ENCODE measurements at regions not wholly inside any gene's neighbourhood (a gene's known extent, or its start where the extent isn't known, plus 50 kb on each side); places are given as distances from the start of the nearest gene placed in this dataset.

DNA sequence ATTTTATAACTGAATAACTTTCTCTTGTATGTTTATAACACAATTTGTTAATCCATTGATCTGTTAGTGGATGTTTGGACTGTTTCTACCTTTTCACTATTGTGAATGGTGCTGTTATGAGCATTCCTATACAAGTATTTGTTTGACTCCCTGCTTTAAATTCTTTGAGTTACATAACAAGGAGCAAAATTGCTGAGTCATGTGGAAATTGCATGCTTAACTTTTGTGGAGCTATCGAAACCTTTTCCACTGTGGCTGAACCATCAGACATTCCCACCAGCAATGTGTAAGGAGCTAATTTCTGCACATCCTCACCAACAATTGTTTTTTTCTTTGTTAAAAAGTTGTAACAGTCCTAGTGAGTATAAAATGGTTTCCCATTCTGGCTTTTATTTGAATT lies 415.5 kb downstream of the CBLN2 start:
- no peak overlapping the region for H3K4me3 ChIP-seq (ENCODE audit: low read length in 2 of 2)
- Mint-ChIP-seq H3K36me3 (no peaks in the 10 kb centered on the region), H3K27ac (no peak overlapping the region), H3K9me3 (peaks cover 0 to 8% (median 3%) of the 10 kb centered on the region in 8 donors), H3K4me1 (no peaks in the 10 kb centered on the region), H3K27me3 (no peaks in the 10 kb centered on the region), H3K4me3 (no peak overlapping the region)
- H3K27me3 ChIP-seq (ENCODE audit: insufficient read depth, low read length): no peaks in the 10 kb centered on the region
- DNase-seq: no peak
- ChIA-PET CTCF (ENCODE audit: partially characterized antibody) (no interaction called here), POLR2A (ENCODE audit: partially characterized antibody) (no interaction called here)
- H3K9me3 ChIP-seq (ENCODE audit: control insufficient read depth in 1 of 2, low read length in 2 of 2): no peaks in the 10 kb centered on the region
- intact Hi-C loops (cut with micrococcal nuclease): no loop called here
- H3K27ac ChIP-seq (ENCODE audit: low read depth, low read length): no peak overlapping the region
- no peaks in the 10 kb centered on the region for H3K36me3 ChIP-seq (ENCODE audit: insufficient read depth, low read length)
- no peaks in the 10 kb centered on the region for H3K4me1 ChIP-seq (ENCODE audit: insufficient read depth, low read length)

DNA sequence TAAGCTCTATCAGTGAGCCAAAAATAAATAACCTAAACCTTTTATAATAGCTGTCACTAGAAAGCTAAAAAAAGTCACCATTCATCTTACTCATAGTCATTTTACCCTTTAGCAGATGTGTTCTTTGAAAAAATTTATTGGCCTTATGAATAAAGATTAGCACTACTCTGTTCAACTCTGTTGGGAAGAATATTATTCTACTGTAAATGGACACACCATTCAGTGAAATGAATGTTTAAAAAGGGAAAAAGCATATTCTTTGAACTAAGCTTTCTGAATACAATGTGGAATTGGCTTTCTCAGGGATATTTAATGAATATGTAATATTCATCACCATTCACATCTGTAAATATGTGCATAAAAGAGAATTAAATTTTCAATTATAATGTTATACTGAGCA lies 422.0 kb downstream of the CBLN2 start:
- Mint-ChIP-seq H3K4me1 (no peaks in the 10 kb centered on the region), H3K9me3 (peaks cover 0 to 4% (median 3%) of the 10 kb centered on the region in 8 donors), H3K36me3 (no peaks in the 10 kb centered on the region), H3K27me3 (no peaks in the 10 kb centered on the region), H3K4me3 (no peak overlapping the region), H3K27ac (no peak overlapping the region)
- Histone ChIP-seq H3K27me3 (ENCODE audit: insufficient read depth, low read length) (no peaks in the 10 kb centered on the region), H3K36me3 (ENCODE audit: insufficient read depth, low read length) (no peaks in the 10 kb centered on the region), H3K4me3 (ENCODE audit: low read length in 2 of 2) (no peak overlapping the region), H3K27ac (ENCODE audit: low read depth, low read length) (no peak overlapping the region), H3K9me3 (ENCODE audit: control insufficient read depth in 1 of 2, low read length in 2 of 2) (no peaks in the 10 kb centered on the region), H3K4me1 (ENCODE audit: insufficient read depth, low read length) (no peaks in the 10 kb centered on the region)
- intact Hi-C loops (cut with micrococcal nuclease): no loop called here
- CTCF ChIA-PET (ENCODE audit: partially characterized antibody): no interaction called here
- POLR2A ChIA-PET (ENCODE audit: partially characterized antibody): no interaction called here
- no peak for DNase-seq

DNA sequence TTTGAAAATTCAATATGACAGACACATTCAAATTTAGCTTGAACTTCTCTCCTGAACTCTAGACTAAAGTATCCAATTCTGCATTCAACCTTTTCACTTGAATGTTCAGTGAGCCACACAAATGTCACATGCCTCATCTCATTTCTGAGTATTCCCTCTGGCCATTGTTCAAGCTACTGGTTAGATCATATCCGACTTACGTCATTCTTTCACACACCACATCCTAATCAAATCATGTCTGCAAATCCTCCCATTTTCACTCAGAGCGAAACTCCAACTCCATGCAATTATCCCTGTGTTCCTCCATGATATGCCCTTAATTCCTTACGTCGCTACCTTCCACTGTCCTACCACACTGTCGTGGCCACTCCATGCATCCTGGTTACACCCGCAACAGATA lies 425.1 kb downstream of the CBLN2 start:
- Histone ChIP-seq H3K4me3 (ENCODE audit: low read length in 2 of 2) (no peak overlapping the region), H3K9me3 (ENCODE audit: control insufficient read depth in 1 of 2, low read length in 2 of 2) (no peaks in the 10 kb centered on the region), H3K36me3 (ENCODE audit: insufficient read depth, low read length) (no peaks in the 10 kb centered on the region), H3K27ac (ENCODE audit: low read depth, low read length) (no peak overlapping the region), H3K27me3 (ENCODE audit: insufficient read depth, low read length) (no peaks in the 10 kb centered on the region), H3K4me1 (ENCODE audit: insufficient read depth, low read length) (no peaks in the 10 kb centered on the region)
- Mint-ChIP-seq H3K27ac (peak overlapping the region in 1 of 7 donors; percentile 63), H3K36me3 (no peaks in the 10 kb centered on the region), H3K27me3 (no peaks in the 10 kb centered on the region), H3K4me3 (no peak overlapping the region), H3K4me1 (no peaks in the 10 kb centered on the region), H3K9me3 (peaks cover 0 to 13% (median 6%) of the 10 kb centered on the region in 8 donors)
- CTCF ChIA-PET (ENCODE audit: partially characterized antibody): no interaction called here
- POLR2A ChIA-PET (ENCODE audit: partially characterized antibody): no interaction called here
- intact Hi-C loops (cut with micrococcal nuclease): no loop called here
- DNase-seq: no peak

- Mint-ChIP-seq H3K9me3 (peaks cover 0 to 13% (median 6%) of the 10 kb centered on the region in 8 donors), H3K36me3 (no peaks in the 10 kb centered on the region), H3K27me3 (no peaks in the 10 kb centered on the region), H3K27ac (no peak overlapping the region), H3K4me3 (no peak overlapping the region), H3K4me1 (no peaks in the 10 kb centered on the region)
- ChIA-PET CTCF (ENCODE audit: partially characterized antibody) (no interaction called here), POLR2A (ENCODE audit: partially characterized antibody) (no interaction called here)
- H3K4me1 ChIP-seq (ENCODE audit: insufficient read depth, low read length): no peaks in the 10 kb centered on the region
- no peak for DNase-seq
- H3K27ac ChIP-seq (ENCODE audit: low read depth, low read length): no peak overlapping the region
- intact Hi-C loops (cut with micrococcal nuclease): no loop called here
- H3K36me3 ChIP-seq (ENCODE audit: insufficient read depth, low read length): no peaks in the 10 kb centered on the region
- H3K4me3 ChIP-seq (ENCODE audit: low read length in 2 of 2): no peak overlapping the region
- no peaks in the 10 kb centered on the region for H3K9me3 ChIP-seq (ENCODE audit: control insufficient read depth in 1 of 2, low read length in 2 of 2)
- H3K27me3 ChIP-seq (ENCODE audit: insufficient read depth, low read length): no peaks in the 10 kb centered on the region
Observed at GRCh38 chr18:72114801-72115594, 429.1 kb downstream of the CBLN2 start.

DNA sequence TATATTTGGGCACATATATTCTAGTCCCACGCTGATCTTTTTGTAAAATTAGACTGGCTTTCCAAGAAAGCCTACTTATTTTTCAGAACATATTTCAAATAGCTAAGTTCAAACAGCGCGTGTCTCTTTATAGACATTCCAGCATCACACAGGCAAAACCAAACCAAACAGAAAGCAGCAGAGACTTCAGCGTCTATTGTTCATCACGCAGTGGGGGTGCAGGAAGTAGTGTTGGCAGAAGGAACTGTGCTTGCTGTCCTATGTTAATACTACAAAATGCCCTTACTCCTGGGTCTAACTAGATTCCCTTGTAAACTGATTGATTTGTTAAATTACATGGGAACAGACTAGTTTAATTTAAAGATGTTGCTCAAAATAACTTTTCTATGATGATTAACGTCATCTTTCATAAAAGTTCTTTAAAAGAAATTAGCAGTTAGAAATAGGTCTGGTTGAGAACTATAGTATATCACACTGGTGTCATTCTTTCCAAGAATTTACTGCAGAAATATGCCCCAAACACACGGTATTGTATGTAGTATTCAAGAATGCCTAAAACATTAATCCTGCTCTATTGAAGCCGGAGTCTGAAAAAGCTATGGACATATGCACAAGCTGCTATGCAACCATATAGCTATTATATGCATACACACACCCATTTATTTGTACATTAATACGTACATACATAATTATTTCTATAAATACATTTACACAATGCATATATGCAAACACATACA lies 436.3 kb downstream of the CBLN2 start:
- Mint-ChIP-seq H3K4me3 (no peak overlapping the region), H3K27ac (no peak overlapping the region), H3K9me3 (peaks cover 0 to 7% (median 0%) of the 10 kb centered on the region in 8 donors), H3K36me3 (no peaks in the 10 kb centered on the region), H3K27me3 (no peaks in the 10 kb centered on the region), H3K4me1 (no peaks in the 10 kb centered on the region)
- H3K27ac ChIP-seq (ENCODE audit: low read depth, low read length): no peak overlapping the region
- H3K36me3 ChIP-seq (ENCODE audit: insufficient read depth, low read length): no peaks in the 10 kb centered on the region
- H3K4me3 ChIP-seq (ENCODE audit: low read length in 2 of 2): no peak overlapping the region
- H3K9me3 ChIP-seq (ENCODE audit: control insufficient read depth in 1 of 2, low read length in 2 of 2): no peaks in the 10 kb centered on the region
- no peak for DNase-seq
- ChIA-PET POLR2A (ENCODE audit: partially characterized antibody) (no interaction called here), CTCF (ENCODE audit: partially characterized antibody) (no interaction called here)
- no peaks in the 10 kb centered on the region for H3K4me1 ChIP-seq (ENCODE audit: insufficient read depth, low read length)
- no peaks in the 10 kb centered on the region for H3K27me3 ChIP-seq (ENCODE audit: insufficient read depth, low read length)
- intact Hi-C loops (cut with micrococcal nuclease): no loop called here

GRCh38 chr18:72104851-72105250 lies 439.3 kb downstream of the CBLN2 start:
- no peaks in the 10 kb centered on the region for H3K27me3 Mint-ChIP-seq
- Histone ChIP-seq H3K4me1 (ENCODE audit: insufficient read depth, low read length) (no peaks in the 10 kb centered on the region), H3K27me3 (ENCODE audit: insufficient read depth, low read length) (no peaks in the 10 kb centered on the region), H3K27ac (ENCODE audit: low read depth, low read length) (no peak overlapping the region), H3K36me3 (ENCODE audit: insufficient read depth, low read length) (no peaks in the 10 kb centered on the region), H3K9me3 (ENCODE audit: control insufficient read depth in 1 of 2, low read length in 2 of 2) (no peaks in the 10 kb centered on the region), H3K4me3 (ENCODE audit: low read length in 2 of 2) (no peak overlapping the region)
- ChIA-PET POLR2A (ENCODE audit: partially characterized antibody) (no interaction called here), CTCF (ENCODE audit: partially characterized antibody) (no interaction called here)
- no peaks in the 10 kb centered on the region for H3K4me1 Mint-ChIP-seq
- H3K27ac Mint-ChIP-seq: no peak overlapping the region
- intact Hi-C loops (cut with micrococcal nuclease): no loop called here
- H3K36me3 Mint-ChIP-seq: no peaks in the 10 kb centered on the region
- no peak for DNase-seq
- peaks cover 0 to 7% (median 2%) of the 10 kb centered on the region in 8 donors for H3K9me3 Mint-ChIP-seq
- H3K4me3 Mint-ChIP-seq: no peak overlapping the region

DNA sequence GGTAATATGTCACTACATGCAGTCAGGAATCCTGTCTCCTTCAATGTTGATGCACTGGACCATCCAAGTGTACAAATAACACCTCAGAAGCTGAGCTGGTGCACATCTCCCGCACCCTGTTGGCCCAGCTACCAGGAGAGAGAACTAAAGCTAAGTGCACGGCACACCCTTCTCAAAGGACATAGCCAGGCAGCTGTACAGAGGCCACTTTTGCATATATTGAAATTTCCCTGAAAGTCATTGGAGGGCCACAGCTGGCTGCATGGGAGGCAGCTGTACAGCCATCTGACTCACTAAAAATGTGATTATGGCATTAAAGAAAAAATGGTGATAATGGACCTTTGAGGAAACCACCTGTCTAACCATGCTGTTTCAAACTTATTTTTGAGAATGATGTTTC lies 441.7 kb downstream of the CBLN2 start:
- CTCF ChIA-PET (ENCODE audit: partially characterized antibody): no interaction called here
- Mint-ChIP-seq H3K27me3 (no peaks in the 10 kb centered on the region), H3K27ac (no peak overlapping the region), H3K9me3 (peaks cover 0 to 11% (median 2%) of the 10 kb centered on the region in 8 donors), H3K4me1 (no peaks in the 10 kb centered on the region), H3K4me3 (no peak overlapping the region), H3K36me3 (no peaks in the 10 kb centered on the region)
- no peaks in the 10 kb centered on the region for H3K4me1 ChIP-seq (ENCODE audit: insufficient read depth, low read length)
- intact Hi-C loops (cut with micrococcal nuclease): no loop called here
- no peak overlapping the region for H3K4me3 ChIP-seq (ENCODE audit: low read length in 2 of 2)
- POLR2A ChIA-PET (ENCODE audit: partially characterized antibody): no interaction called here
- no peaks in the 10 kb centered on the region for H3K36me3 ChIP-seq (ENCODE audit: insufficient read depth, low read length)
- no peak overlapping the region for H3K27ac ChIP-seq (ENCODE audit: low read depth, low read length)
- DNase-seq: no peak
- H3K9me3 ChIP-seq (ENCODE audit: control insufficient read depth in 1 of 2, low read length in 2 of 2): no peaks in the 10 kb centered on the region
- H3K27me3 ChIP-seq (ENCODE audit: insufficient read depth, low read length): no peaks in the 10 kb centered on the region
